SKM-1 treated with dmso at 0.1 percent for 144 hours (cell line): ENCODE measurements at regions not wholly inside any gene's neighbourhood (a gene's known extent, or its start where the extent isn't known, plus 50 kb on each side); places are given as distances from the start of the nearest gene placed in this dataset.

Experiments used
- DNase-seq: peaks from one replicate; lab custom pipeline; 2025; ENCODE audit not compliant: unreplicated experiment; lab: John Stamatoyannopoulos, UW

GRCh38 chr13:109602356-109602755 is 184.0 kb downstream of the IRS2 start:
- no peak for DNase-seq

- DNase-seq, result no peak
Measured at GRCh38 chr13:109599901-109600657, 186.3 kb downstream of the IRS2 start.

- no peak for DNase-seq
Measured at GRCh38 chr13:109595471-109595870, 190.9 kb downstream of the IRS2 start.

GRCh38 chr13:109593230-109593629 is 193.2 kb downstream of the IRS2 start:
- DNase-seq, result no peak

GRCh38 chr13:109592770-109593169 is 193.6 kb downstream of the IRS2 start:
- no peak for DNase-seq

- DNase-seq, result no peak
Measured at GRCh38 chr13:109587689-109588088, 198.7 kb downstream of the IRS2 start.

- no peak for DNase-seq
Measured at GRCh38 chr13:109586509-109587346, 199.7 kb downstream of the IRS2 start.

GRCh38 chr13:109584844-109585361 is 201.5 kb downstream of the IRS2 start:
- DNase-seq, result no peak

- no peak for DNase-seq
Measured at GRCh38 chr13:109577191-109577700, 209.1 kb downstream of the IRS2 start.

- DNase-seq, result no peak
Measured at GRCh38 chr13:109576331-109576813, 210.0 kb downstream of the IRS2 start.

- DNase-seq, result no peak
Measured at GRCh38 chr13:109575821-109576220, 210.6 kb downstream of the IRS2 start.

- no peak for DNase-seq
Measured at GRCh38 chr13:109572389-109572788, 214.0 kb downstream of the IRS2 start.

GRCh38 chr13:109569958-109570711 is 216.2 kb downstream of the IRS2 start:
- no peak for DNase-seq

GRCh38 chr13:109568339-109568818 is 218.0 kb downstream of the IRS2 start:
- no peak for DNase-seq

GRCh38 chr13:109567315-109567714 is 219.1 kb downstream of the IRS2 start:
- no peak for DNase-seq

- no peak for DNase-seq
Measured at GRCh38 chr13:109565877-109566276, 220.5 kb downstream of the IRS2 start.

- DNase-seq, result no peak
Measured at GRCh38 chr13:109548374-109548773, 238.0 kb downstream of the IRS2 start.

- DNase-seq, result no peak
Measured at GRCh38 chr13:109547942-109548341, 238.4 kb downstream of the IRS2 start.

- DNase-seq, result no peak
Measured at GRCh38 chr13:109545931-109546330, 240.5 kb downstream of the IRS2 start.

GRCh38 chr13:109541081-109541480 is 245.3 kb downstream of the IRS2 start:
- DNase-seq, result no peak

GRCh38 chr13:109537584-109537983 is 248.8 kb downstream of the IRS2 start:
- DNase-seq, result no peak
